LHCN-M2 (cell line): ENCODE measurements at regions not wholly inside any gene's neighbourhood (a gene's known extent, or its start where the extent isn't known, plus 50 kb on each side); places are given as distances from the start of the nearest gene placed in this dataset.
A peak's percentile ranks its signal among the peaks of the same experiment; 100 is the strongest.
"Not testable (repeated sequence)": the region's sequence is repeated elsewhere in the genome, so short reads cannot be mapped to it uniquely, and the experiment has no call there.

ENCODE experiments used
- DNase-seq: peaks from one replicate; pipeline ENCODE4 v3.0.0-alpha.2; 2012; ENCODE audit warnings: low read depth

DNA sequence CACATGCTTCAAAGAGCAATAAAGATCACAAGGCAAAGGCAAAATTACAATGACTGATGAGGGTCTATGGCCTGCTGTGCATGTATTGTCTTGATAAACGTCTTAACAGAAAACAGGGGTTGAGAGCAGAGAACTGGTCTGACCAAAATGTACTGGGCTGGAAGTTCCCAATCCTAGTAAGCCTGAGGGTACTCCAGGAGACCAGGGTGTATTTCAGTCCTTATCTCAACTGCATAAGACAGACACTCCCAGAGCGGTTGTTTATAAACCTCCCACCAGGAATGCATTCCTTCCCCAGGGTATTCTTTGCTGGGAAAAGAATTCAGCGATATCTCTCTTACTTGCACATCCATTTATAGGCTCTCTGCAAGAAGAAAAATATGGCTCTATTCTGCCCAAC is 521.8 kb upstream of the GNPDA2 start:
- DNase-seq: not testable (repeated sequence)

- peak; percentile 0 for DNase-seq
Observed at GRCh38 chr4:45241976-45242375, 515.6 kb upstream of the GNPDA2 start.

GRCh38 chr4:45229206-45229605 is 502.9 kb upstream of the GNPDA2 start:
- no peak for DNase-seq

DNA sequence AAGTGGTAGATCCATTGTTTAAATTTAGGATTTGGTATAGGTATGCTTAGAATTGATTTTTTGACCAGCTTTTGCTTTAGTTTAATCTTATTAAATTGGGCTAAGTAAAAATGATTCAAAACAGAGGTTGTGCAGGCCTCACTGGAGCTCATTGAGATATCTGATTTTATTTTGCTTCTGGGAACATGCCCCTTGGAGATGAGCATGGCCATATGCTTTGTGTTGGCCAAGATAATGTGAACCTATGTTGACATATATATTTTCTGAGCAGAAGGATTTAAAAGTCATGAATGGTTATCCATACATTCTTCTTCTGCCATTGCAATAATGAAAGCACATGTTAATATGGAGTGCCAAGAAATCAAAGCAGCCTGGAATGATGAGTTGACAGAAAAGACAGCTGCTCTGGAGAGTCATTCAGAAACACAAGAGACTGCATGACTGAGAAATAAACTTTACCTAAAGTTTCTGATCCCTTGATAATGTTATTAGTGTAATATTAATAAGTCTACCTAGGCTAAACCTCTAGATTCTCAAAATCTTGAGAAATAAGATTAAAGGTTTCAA is 489.7 kb upstream of the GNPDA2 start:
- no peak for DNase-seq

DNA sequence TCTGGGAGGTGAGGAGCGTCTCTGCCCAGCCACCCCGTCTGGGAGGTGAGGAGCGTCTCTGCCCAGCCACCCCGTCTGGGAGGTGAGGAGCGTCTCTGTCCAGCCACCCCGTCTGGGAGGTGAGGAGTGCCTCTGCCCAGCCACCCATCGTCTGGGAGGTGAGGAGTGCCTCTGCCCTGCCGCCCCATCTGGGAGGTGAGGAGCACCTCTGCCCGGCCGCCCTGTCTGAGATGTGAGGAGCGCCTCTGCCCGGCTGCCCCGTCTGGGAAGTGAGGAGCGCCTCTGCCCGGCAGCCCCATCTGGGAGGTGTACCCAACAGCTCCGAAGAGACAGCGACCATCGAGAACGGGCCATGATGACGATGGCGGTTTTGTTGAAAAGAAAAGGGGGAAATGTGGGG is 482.1 kb upstream of the GNPDA2 start:
- not testable (repeated sequence) for DNase-seq

- DNase-seq: not testable (repeated sequence)
Observed at GRCh38 chr4:45207864-45208331, 481.5 kb upstream of the GNPDA2 start.

GRCh38 chr4:45207241-45207863 is 481.0 kb upstream of the GNPDA2 start:
- DNase-seq: not testable (repeated sequence)

GRCh38 chr4:45199736-45200135 is 473.4 kb upstream of the GNPDA2 start:
- no peak for DNase-seq

GRCh38 chr4:45188501-45188900 is 462.1 kb upstream of the GNPDA2 start:
- DNase-seq: no peak

GRCh38 chr4:45186249-45186648 is 459.9 kb upstream of the GNPDA2 start:
- DNase-seq: no peak

- DNase-seq: no peak
Observed at GRCh38 chr4:45183905-45184304, 457.5 kb upstream of the GNPDA2 start.

DNA sequence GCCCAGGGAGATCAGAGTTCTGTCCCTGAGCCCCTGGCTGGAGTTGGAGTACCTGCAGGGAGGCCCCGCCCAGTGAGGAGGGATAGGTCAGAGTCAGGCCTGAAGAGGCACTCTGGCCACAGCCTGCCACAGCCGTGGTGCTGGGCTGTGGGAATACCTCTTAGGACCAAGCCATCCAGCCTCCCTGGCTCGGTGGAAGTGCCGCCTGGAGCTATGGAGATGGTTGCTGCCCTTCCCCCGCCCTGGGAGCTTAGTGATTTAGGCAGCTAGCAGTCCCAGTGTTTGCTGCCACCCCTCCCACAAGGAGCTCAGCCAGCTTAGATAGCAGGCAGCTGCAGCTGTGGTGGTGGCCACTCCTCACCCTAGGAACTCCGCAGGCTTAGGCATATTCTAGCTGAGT is 446.3 kb upstream of the GNPDA2 start:
- DNase-seq: no peak

DNA sequence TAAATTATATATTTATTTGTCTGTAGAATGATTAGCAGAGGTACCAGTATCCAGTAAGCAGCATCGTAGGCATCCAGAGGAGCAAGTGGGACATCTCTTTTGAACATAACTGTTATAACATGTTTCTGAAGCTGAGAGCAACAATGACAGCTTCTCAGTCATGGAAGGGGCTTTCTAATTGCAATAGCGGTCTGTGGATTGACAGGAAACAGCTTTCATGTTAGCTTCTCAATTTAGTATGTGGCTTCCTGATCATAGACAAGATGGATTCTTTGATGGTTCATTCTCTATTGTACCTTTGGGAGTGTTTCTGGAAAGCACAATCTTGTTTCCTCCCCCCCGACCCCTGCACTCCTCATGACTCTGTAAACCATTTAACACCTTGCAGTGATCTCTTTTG is 434.6 kb upstream of the GNPDA2 start:
- no peak for DNase-seq

GRCh38 chr4:45155081-45155777 is 428.9 kb upstream of the GNPDA2 start:
- DNase-seq: no peak

DNA sequence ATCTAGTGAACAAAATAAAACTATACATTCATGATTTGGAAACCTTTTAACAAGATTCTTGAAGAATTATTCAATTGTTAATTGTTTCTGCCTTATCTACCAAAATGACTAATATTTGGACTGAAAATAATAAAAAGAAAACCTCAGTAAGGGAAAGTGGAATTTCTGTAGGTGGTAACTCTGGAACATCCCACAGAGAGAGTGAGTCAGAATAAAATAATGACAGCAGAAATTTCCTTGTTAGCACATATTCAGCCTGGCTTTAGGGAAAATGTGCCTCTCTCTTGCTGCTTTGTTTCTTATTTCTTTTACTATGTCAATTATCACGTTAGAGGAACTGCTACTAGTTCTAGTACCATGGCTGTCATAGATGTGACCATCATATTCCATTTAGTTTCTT is 421.5 kb upstream of the GNPDA2 start:
- no peak for DNase-seq

DNA sequence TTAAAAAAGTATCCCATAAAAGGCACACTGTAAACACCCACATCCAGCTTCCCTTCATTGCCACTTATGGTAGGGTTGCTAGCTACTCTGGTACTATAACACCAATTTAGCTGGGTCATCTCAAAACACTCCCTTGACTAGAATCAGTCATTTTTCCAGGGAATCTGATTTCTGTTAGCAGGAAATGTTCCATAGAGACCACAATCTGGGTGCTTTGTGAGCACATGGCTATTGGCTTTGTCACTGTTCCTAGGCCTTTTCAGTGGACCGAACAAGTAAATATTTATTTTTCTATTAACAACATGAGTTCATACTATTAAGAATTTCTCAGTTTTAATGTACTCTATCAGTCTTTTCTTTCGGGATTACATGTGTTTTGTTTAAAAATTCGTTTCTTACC is 404.7 kb upstream of the GNPDA2 start:
- no peak for DNase-seq

- no peak for DNase-seq
Observed at GRCh38 chr4:45122406-45122805, 396.1 kb upstream of the GNPDA2 start.

- no peak for DNase-seq
Observed at GRCh38 chr4:45121426-45121975, 395.1 kb upstream of the GNPDA2 start.

- DNase-seq: no peak
Observed at GRCh38 chr4:45120163-45120562, 393.8 kb upstream of the GNPDA2 start.

- DNase-seq: no peak
Observed at GRCh38 chr4:45119376-45119775, 393.0 kb upstream of the GNPDA2 start.

- no peak for DNase-seq
Observed at GRCh38 chr4:45102716-45103115, 376.4 kb upstream of the GNPDA2 start.

- no peak for DNase-seq
Observed at GRCh38 chr4:45100956-45101818, 374.8 kb upstream of the GNPDA2 start.
